ENCODE measurements at regions not wholly inside any gene's neighbourhood (a gene's known extent, or its start where the extent isn't known, plus 50 kb on each side); places are given as distances from the start of the nearest gene placed in this dataset.
"Not testable (repeated sequence)": the region's sequence is repeated elsewhere in the genome, so short reads cannot be mapped to it uniquely, and the experiment has no call there.

DNA sequence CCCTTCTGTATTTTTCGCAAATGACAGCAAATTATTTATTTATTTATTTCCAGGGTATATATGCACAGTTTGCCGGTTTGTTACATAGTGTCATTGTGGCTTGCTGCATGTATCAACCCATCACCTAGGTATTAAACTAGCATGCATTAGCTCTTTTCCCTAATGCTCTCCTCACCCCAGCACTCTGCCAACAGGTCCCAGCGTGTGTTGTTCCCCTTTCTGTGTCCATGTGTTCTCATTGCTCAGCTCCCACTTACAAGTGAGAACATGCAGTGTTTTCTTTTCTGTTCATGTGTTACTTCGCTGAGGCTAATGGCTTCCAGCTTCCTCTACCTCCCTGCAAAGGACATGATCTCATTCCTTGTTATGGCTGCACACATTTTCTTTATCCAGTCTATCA lies 592.3 kb downstream of the TRIB2 start:
- Histone ChIP-seq H3K4me3 (no peak overlapping the region), H3K27me3 (no peaks in the 10 kb centered on the region), H3K9me3 (no peaks in the 10 kb centered on the region), H3K27ac (no peak overlapping the region), H3K36me3 (replicated peaks in 1 of 2; ENCODE audit: insufficient read depth in 1 of 2, low read depth in 2 of 2) (no peaks in the 10 kb centered on the region), H3K4me1 (no peaks in the 10 kb centered on the region)
- no peak for ATAC-seq
- TF ChIP-seq, protein P1, sequence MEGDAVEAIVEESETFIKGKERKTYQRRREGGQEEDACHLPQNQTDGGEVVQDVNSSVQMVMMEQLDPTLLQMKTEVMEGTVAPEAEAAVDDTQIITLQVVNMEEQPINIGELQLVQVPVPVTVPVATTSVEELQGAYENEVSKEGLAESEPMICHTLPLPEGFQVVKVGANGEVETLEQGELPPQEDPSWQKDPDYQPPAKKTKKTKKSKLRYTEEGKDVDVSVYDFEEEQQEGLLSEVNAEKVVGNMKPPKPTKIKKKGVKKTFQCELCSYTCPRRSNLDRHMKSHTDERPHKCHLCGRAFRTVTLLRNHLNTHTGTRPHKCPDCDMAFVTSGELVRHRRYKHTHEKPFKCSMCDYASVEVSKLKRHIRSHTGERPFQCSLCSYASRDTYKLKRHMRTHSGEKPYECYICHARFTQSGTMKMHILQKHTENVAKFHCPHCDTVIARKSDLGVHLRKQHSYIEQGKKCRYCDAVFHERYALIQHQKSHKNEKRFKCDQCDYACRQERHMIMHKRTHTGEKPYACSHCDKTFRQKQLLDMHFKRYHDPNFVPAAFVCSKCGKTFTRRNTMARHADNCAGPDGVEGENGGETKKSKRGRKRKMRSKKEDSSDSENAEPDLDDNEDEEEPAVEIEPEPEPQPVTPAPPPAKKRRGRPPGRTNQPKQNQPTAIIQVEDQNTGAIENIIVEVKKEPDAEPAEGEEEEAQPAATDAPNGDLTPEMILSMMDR (IDR thresholded peaks at IDR 0.05), result no peak
- TF ChIP-seq POLR2A (IDR thresholded peaks at IDR 0.05), result no peak
- intact Hi-C loops (cut with DNase I), result no loop called here
- whole genome bisulfite sequencing, 2 donors, result 81 to 88% methylated on average over 4 of the region's 4 CpGs
- DNase-seq, result no peak

DNA sequence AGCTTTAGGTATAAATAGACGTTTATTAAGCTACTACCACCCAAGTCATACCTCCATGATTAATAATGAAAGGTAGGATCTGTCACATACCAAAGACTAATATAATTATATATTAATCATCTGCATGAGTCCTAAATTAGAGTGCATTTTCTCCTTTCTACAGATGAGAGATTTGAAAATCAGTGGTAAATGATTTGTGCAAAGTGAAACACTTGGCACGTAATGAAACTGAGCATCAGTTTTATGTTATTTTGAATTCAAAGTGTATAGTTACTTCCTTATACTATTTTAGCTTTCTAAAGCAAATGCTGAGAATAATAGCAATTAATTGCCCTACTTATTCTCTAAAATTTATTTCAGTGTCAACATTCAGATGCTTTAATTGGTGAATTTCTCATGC lies 615.3 kb downstream of the TRIB2 start:
- no peak for ATAC-seq
- intact Hi-C loops (cut with DNase I), result no loop called here
- Histone ChIP-seq H3K27ac (no peak overlapping the region), H3K4me1 (no peaks in the 10 kb centered on the region), H3K4me3 (no peak overlapping the region), H3K36me3 (replicated peaks in 1 of 2; ENCODE audit: insufficient read depth in 1 of 2, low read depth in 2 of 2) (no peaks in the 10 kb centered on the region), H3K9me3 (no peaks in the 10 kb centered on the region), H3K27me3 (no peaks in the 10 kb centered on the region)
- TF ChIP-seq, protein P1 (IDR thresholded peaks at IDR 0.05), result no peak
- no peak for TF ChIP-seq POLR2A (IDR thresholded peaks at IDR 0.05)
- WGBS, 2 donors, result 66 to 69% methylated on average over 2 of the region's 2 CpGs
- DNase-seq, result no peak

DNA sequence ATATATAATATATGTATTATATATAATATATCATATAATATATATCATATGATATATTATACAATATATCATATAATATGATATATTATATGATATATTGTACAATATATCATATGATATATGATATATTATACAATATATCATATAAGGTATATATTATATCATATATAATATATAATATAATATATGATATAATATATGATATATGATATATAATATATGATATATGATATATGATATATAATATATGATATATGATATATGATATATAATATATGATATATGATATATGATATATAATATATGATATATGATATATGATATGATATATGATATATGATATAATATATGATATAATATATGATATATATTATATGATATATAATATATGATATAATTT lies 617.3 kb downstream of the TRIB2 start:
- intact Hi-C loops (cut with DNase I); H3K4me1 ChIP-seq; DNase-seq; ATAC-seq; H3K9me3 ChIP-seq; H3K27me3 ChIP-seq; H3K27ac ChIP-seq; H3K4me3 ChIP-seq; H3K36me3 ChIP-seq (replicated peaks in 1 of 2; ENCODE audit: insufficient read depth in 1 of 2, low read depth in 2 of 2): not testable (repeated sequence)

DNA sequence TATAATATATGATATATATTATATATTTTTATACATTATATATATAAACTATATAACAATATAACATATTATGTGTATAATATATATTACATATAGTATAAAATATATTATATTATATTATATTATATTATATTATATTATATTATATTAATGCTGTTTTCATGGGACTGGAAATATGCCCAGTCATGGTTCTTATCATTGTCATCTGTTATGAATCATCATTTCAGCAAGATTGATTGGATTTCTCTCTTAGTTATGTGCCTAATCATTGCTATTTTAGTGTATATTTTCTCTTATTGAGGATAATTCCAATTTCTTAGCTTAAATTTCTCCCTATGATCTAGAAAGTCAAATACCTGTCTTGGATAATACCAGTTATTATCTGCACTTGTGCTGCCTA lies 617.8 kb downstream of the TRIB2 start:
- Histone ChIP-seq H3K9me3 (no peaks in the 10 kb centered on the region), H3K4me3 (no peak overlapping the region), H3K27me3 (no peaks in the 10 kb centered on the region), H3K4me1 (no peaks in the 10 kb centered on the region), H3K27ac (no peak overlapping the region), H3K36me3 (replicated peaks in 1 of 2; ENCODE audit: insufficient read depth in 1 of 2, low read depth in 2 of 2) (no peaks in the 10 kb centered on the region)
- DNase-seq, result no peak
- TF ChIP-seq, protein P1 (IDR thresholded peaks at IDR 0.05), result no peak
- no peak for TF ChIP-seq POLR2A (IDR thresholded peaks at IDR 0.05)
- intact Hi-C loops (cut with DNase I), result no loop called here
- ATAC-seq, result no peak

DNA sequence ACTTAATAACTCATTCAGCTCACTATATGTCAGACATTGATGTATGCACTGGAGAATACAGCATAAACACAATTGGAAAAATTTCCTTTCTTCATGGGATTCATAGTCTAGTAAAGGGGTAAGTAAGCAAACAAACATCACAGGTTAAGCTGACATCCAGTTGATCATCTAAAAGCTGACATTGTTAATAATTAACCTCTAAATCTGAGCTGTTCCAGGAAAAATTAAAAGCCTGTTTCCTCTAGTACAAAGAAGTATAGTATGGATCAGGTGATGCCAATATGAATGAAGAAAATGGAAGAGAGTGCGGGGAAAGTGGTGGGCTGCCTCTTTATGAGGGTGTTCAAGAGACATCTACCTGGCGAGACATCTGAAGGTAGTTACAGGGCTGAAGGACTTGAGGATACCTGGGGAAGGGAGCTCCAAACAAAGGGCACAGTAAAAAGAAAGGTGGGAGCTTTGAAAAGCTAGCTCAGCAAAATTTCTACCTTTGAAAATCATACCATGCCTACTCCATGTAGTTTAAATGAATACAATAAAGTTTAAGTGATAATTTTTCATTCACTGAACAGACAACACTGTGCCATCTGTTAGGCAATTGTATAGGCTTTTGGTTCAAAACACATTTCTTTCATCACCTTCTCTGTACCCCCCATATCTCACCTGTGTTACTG lies 619.3 kb downstream of the TRIB2 start:
- intact Hi-C loops (cut with DNase I), result no loop called here
- WGBS, 2 donors, result 75 to 79% methylated on average over 2 of the region's 2 CpGs
- ATAC-seq (no peak), DNase-seq (no peak)
- H3K27ac ChIP-seq, result no peak overlapping the region
- no peaks in the 10 kb centered on the region for H3K36me3 ChIP-seq (replicated peaks in 1 of 2; ENCODE audit: insufficient read depth in 1 of 2, low read depth in 2 of 2)
- TF ChIP-seq, protein P1 (IDR thresholded peaks at IDR 0.05), result no peak
- no peak for TF ChIP-seq POLR2A (IDR thresholded peaks at IDR 0.05)
- H3K9me3 ChIP-seq, result no peaks in the 10 kb centered on the region
- H3K27me3 ChIP-seq, result no peaks in the 10 kb centered on the region
- no peak overlapping the region for H3K4me3 ChIP-seq
- H3K4me1 ChIP-seq, result no peaks in the 10 kb centered on the region

Data from body of pancreas (tissue), 4 donors.